GM19372 (cell line): ENCODE measurements at regions not wholly inside any gene's neighbourhood (a gene's known extent, or its start where the extent isn't known, plus 50 kb on each side); places are given as distances from the start of the nearest gene placed in this dataset.

Source experiments
- ATAC-seq: cut with Tn5 transposase; IDR thresholded peaks from one replicate; pipeline ENCODE4 v1.9.1; 2021; ENCODE audit warnings: mild to moderate bottlenecking, low read depth, moderate library complexity; ENCODE audit not compliant: unreplicated experiment

DNA sequence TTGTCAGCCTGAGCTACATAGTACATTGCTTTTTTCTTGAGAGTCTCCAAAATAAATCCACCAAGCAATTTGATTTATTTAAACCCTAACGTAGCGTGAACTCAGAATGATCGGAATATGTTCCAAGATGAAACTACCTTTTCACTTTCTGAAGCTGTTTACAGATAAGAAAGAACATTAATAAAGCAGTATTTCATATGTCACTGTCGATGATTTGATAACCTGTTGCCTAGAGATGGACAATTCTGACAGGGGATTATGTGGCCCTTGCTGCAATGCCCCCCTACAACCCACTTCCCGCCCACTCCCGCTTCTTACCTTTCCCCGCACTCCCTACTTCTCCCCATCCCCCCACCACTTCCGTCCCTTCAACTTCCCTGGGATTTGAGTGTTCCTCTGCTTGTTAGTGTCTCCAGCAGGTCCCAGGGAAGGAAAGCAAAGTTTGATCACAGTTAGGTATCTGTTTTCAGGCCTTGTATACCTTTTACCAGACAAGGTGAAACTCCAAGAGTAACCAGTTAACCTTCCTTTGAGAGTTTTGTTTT is 229.2 kb upstream of the HMGA2 start:
- ATAC-seq, result no peak

DNA sequence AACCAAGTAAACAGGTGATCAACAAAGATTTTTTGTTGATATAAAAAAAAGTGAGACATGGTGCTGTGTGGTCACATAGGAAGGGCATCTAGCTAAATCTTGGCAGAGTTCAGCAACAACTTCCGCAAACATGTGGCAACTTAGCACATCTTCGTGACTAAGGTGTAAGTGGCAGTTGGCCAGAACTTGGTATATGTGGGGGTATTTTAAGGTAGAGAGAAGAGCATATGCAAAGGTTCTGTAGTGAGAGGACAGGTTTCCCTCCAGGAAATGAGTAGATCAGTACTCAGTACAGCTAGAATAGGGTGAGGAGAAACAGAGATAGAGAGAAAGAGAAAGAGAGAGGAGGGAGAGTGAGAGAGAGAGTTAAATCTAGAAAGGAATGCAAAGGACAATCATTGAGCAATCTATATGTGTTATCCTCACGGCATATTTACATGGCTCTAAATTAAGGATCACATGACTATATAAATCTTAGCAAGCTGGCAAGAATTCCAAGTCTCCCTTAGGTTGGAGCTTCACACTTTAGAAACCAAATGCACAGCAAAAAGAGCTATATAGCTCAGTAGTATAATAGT is 227.7 kb upstream of the HMGA2 start:
- ATAC-seq, result no peak

DNA sequence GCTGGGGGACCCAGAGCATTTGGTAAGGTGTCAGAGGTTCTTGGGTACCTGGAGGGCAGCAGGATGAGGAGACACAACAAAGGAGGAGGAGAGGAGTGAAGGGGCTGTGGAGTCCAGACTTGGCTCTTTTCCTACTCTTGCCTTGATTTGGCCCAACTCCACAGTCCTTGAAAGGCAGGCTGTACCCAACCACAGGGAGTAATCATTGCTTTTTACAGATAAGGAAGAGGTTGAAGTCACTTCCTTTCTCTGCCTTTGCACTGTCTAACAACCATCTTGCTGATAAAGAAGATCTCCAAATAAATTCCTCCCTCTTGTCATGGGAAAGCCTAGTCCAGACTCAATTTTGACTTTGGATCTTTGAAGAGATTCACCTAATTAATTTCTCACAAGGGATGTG is 226.8 kb upstream of the HMGA2 start:
- ATAC-seq, result no peak

DNA sequence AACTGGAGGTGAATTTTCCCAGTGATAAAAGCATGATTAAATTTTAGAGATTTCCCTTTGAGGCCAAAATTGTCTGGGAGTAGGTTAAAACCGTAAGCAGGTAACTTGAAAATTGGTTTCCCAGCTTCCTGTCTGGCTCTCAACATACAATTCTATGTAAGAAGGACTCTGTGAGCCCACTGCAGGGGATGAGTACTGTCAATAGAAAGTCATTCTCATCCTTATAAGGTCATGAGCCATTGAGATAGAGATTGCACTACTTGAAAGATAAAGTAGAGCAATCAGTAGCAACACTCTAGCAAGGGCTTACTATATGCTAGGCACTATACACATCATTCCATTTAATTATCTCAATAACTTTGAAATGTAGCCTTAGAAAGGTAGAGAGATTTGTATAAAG is 225.6 kb upstream of the HMGA2 start:
- no peak for ATAC-seq

DNA sequence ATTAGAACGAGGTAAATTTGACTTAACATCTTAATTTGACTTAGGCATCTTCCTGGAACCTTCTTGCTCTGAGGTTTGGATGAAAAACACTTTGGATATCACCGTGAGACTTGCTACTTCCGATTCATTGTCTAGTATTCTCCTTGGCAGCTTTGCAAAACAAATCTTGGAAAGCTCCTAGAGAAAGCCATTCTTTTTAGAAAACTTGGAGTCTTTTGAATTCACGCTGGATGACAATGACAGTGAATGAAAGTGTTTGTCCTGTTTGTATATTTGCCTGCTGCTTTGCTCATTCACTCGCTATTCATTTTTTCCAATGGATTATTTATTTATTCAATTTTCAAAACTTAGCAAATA is 222.1 kb upstream of the HMGA2 start:
- no peak for ATAC-seq

DNA sequence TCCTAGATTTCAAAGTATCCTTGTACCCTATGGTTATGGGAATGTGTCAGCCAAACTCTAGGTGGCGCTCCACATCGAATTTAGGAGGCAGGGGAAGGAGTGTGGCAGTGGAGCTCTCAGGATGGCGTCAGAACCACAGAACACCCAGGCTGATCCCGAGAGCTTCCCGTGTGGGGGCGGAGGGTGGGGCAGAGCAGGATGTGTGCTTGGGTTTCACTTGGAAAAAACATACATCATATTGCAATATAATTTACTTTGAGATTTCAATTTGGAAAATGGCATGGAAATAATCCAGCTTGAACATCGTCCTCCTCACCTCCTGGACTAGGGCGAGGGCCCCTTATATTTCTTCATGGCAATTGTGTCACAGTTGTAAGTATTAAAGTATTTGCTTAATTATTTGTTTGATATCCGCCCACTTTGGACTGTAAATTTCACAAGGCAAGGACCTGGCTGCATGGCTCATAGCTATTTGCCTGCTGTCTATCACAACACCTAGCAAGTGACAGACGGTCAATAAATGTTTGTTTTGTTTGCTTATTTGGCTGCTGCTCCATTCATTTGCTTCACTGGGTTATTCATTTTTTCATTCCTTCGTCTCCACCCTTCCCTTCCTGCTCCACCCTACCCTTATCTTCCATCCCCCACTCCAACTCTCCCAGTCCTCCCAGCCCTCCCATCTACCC is 221.5 kb upstream of the HMGA2 start:
- ATAC-seq, result no peak

DNA sequence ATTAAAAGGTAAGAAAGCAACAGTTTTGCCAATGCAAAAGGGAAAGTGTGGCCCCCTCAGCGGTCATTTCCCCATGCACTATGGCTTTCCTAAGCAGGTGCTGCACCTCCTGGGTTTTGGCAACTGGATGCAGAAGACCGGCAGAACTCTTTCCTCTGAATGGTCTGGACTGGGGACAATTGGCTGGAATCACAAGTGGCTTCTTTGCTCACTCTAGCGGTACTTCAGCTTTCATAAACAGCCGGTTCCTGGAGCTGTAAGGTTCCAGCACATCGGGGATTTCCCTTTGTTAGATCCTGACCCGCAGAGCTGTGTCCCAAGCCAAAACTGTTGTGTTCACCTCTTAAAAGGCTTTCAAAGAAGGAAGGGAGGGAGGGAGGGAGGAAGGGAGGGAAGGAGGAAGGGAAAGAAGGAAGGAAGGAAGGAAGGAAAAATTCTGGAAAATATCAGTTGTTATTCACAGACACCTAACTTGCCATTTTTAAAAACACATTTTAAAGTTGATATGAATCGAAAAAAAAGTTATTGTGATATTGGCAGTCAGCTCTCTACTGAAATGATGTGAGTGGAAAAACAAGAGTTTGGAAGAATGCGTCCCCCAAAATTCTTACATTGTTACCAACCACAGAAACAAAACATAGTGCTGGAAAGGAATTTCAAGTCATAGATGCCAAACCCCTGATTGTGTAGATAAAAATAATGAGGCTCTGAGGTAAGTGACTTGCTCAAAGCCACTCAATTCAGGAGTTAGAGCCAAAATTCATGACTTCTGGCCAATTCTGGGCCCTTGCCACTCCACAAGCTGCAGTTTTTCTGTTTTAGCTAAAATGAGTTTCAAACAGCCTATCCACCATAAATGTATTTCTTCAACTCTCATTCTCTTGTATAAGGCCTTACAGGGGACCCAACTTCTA is 220.6 kb upstream of the HMGA2 start:
- ATAC-seq, result no peak

DNA sequence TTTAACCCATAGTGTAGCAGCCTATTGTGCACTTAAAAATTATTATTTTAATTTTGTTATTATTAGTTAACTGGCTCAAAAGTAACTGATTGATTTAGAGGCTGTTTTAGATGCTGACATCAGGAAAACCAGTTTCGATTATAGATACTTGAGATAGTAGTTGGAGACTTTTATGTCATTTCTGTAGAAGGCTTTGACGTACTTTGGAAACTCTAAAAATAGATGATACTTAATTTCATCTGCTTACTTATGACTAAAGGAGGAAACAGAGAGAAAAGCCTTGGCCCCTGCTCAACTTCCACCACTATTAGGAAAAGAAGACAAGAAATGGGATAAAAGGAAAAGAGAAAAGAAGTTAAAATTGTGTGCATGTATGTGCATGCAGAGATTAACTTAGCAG is 219.3 kb upstream of the HMGA2 start:
- ATAC-seq, result no peak

DNA sequence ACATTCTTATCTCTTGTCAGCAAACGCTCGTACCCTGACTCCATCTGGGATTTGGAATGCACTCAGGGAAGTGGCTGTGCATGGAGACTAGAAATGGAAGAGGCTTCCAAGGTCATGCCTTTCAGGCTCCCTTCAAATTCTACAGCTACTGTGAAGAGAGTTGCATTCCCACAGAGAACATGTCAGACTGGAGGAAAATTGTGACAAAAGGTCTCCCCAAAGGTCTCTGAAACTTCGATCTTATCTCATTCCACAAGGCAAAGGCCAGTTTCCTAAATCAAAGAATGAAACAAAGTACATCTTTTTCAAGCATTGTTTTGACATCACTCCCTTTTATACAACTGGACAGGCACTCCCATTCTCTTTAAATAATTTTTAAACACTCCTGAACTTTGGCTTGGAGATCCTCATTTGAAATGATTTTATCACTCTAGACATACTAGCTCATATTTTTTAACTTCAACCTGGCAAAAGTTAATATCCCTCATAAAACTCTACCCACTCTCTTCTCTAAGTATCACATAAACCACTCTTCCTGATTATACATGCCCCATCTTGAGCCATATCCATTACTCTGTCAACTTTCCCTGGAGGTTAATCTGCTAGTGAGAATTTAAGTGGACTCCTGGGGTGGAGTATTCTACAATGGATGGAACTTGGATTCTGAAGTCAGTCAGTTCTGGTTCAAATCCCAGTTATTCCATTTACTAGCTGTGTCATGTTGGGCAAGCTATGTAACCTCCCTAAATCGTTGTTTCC is 218.1 kb upstream of the HMGA2 start:
- ATAC-seq, result no peak

DNA sequence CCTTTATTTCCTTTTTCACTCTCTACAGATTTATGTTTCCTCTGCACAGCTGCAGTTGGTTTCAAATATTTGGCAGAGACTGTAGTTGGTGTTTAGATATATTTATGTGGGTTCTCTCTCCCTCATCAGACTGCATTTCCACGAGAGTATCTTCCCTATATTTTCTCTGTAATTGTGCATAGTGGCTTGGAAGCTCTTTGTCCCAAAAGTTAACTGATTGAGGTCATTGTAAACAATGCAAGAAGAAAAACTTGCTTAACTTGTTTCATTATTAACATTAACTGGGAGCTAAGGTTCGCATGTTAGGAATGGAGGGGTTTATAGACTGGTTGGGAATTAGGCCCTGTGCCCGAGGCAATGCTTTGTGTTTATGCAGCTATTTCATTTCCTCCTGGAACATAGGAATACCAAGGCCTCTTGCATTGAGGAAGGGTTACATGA is 216.9 kb upstream of the HMGA2 start:
- ATAC-seq, result no peak

DNA sequence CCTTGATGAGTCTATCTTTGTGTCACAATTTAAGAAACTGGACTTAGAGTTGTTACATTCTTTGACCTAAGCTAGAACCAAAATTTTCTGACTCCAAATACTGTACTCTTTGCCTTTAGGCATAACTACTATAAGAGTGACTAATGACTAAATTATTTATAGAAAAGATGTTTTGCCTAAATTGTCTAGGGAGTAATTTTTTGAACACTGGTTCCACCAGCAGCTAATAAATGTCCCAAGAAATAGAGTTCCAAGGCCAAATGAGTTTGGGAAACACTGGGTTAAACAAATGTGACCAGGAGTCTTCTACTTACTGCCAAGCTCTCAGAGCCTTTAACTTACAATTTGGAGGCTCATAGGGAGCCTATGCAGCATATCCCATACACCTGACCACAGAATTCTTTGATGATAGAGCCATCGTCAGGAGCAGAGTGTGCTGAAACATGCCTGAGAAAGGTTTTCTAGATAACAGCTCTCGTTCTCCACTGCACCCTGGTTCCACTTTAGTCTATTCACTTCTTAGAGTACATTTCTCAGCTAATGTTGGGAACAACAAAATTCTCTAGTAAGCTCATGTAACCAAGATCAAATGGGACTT is 215.9 kb upstream of the HMGA2 start:
- no peak for ATAC-seq

DNA sequence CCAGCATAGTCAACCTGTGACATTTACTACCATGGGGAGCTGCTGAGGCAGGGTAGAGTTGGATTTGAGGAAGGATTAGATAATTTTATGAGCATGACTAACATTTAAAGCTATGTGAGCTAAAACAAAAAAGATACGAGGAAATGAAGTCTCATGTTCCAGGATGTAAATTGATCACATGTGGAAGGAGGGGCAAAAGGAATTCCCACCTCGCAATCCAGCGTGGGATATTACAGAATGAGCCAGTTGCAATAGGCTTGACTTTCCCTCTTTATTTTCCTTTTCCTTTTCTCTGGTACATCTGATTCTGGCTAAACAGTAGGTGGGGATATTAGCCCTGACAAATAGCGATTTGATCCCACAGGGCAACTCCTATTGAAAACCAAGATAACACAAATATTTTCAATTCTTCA is 214.9 kb upstream of the HMGA2 start:
- ATAC-seq, result no peak

DNA sequence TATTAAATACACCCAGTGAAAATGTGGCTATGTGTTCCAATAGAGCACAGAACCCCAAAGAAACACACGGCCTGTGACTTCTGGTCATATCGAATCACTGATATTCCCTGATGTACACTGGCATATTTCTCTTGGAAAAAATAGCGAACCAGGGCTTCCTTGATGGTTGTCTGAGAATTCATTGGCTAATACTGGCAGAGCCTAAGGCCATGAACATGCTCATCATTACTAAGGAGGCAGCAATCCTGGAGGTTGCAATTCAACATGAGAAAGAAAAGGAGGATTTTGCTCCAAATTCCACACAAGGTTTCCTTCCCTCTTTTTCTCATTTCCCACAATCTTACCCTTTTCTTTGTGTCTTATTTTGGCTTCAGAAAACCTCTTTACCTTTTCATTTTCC is 212.9 kb upstream of the HMGA2 start:
- ATAC-seq, result no peak

DNA sequence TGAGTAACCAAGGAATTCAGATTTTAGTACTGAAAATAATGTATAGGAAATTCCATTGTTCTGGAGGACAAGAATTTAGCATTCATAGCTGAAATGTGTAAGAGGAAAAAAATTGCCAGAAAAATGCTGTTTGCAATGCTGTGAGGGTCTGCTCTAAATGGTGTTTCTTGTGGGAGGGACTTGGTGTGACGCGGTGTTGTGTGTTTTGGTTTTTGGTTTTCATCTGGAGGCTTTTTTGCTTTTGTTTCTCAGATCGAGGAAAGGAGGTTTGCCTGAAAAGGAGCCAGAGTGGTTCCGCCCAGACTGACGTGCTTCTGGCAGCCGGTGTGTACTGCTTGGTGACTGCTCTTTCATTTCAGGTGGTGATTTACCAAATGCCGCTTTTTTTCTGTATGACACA is 211.8 kb upstream of the HMGA2 start:
- no peak for ATAC-seq

DNA sequence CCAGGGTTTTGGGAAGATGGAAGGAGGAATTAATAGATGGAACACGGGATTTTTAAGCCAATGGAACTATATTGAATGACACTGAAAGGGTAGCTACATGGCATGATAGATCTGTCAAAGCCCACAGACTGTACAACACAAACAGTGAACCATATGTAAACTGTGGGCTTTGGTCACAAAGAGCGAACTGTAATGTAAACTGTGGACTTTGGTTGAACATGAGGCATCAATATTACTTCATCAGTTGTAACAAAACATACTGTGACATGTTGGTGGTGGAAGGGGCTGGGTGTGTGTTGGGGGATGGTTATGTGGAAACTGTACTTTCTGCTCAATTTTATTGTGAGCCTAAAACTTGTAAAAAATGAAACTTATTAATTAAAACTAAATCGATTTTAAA is 210.6 kb upstream of the HMGA2 start:
- no peak for ATAC-seq

DNA sequence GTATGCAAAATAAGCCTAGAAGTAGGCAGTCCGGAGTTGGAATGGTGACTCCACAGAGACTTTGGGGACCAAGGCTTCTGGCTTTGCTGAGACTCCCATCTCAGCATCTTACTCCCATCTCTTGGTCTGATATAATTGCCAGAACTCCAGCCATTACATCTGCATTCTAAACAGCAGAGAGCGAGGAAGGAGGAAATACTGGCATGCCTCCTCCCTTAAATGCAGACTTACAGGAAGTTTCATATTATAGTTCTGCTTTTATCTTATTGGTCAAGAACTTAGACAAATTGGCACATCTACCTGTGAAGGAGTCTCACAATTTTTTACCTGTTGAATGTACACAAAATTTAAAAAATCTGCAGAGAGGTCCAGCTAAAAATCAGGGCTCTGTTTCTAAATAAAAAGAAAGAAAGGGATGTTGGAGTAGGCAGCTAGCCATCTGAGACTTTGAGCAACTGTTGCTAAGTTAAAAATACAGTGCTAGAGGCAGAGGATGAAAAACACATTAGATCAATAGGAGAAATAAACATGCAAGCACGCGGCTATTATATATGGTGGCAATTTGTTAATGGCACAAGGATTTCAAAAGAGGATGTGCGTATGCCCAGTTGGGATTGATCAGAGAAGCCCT is 209.9 kb upstream of the HMGA2 start:
- no peak for ATAC-seq

DNA sequence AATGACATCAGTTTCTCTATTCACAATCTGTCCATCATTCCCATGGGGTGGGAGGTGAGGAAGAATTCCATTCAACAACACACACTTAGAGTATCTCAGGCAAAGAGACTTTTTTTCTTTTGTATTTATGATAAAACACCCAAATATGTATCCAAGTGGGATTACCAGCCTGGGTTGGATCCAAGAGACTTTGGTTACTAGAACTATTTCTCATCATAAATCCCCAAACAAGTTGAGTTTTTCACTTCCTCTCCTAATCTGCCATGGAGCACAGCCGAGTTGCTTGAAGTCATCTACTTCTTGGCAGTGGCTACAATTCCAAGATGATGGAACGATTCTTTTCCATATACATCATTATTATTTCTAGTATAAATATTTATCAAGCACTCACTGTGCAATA is 209.2 kb upstream of the HMGA2 start:
- ATAC-seq, result no peak

DNA sequence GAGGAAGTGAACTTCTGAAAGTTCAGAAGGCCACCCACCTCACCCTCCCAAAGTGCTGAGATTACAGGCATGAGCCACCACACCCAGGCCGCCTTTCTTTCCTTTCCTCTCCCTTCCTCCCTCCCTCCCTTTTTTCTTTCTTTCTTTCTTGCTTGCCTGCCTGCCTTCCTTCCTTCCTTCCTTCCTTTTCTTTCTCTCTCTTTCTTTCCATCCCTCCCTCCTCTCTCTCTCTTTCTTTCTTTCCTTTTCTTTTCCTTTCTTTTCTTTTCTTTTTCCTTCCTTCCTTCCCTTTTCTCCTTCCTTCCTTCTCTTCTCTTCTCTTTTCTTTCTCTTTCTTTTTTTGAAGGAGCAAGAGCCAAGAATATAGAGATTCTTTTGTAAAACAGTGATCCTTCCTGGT is 208.3 kb upstream of the HMGA2 start:
- no peak for ATAC-seq

DNA sequence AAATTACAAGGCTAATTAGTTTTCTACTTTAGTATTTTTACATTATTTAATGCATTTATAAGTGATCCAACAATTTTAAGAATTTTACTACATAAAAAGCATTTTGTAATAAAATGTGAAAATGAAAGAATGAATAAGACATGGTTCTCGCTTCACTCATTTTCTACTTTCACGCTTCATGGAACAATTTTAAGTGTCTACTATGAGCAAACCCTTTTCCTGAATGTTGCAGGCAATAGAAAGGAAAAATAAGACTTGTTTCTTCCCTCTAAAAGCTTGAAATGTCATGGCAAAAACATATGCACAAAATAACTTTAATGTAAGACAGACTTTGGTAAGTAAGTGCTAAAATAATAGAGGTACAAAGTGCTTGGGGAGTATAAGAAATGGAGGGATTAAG is 205.7 kb upstream of the HMGA2 start:
- ATAC-seq, result no peak

DNA sequence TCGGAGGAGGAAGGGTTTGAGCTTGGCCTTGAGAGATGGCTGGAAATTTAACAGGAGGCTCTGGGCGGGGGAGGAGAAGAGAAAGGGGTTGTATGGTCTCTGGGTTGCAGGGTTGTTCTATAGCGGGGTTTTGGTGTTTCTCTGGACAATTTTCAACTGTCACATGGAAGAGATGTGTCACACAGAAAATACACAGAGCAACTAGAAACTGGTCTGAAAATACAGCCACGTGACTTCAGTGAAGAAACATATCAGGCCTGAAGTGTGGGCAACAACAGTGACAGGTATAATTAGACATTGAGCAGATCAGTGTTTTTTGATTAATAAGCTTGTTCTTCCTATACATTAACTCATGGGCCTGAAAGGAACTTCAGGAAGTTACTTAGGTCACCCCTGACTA is 205.3 kb upstream of the HMGA2 start:
- ATAC-seq, result no peak
